Peyer's patch (tissue), 4 donors: ENCODE measurements at regions not wholly inside any gene's neighbourhood (a gene's known extent, or its start where the extent isn't known, plus 50 kb on each side); places are given as distances from the start of the nearest gene placed in this dataset.

ENCODE experiments used
- POLR2A ChIP-seq, 2 donors: fragments of 450-650 bp; IDR thresholded peaks; one replicate each; pipeline ENCODE4 v1.5.1; 2017; ENCODE audit warnings: antibody characterized with exemption in 2 of 2, mild to moderate bottlenecking in 2 of 2, moderate library complexity in 2 of 2
- TF ChIP-seq, protein P1 (sequence below), 6 experiments: fragments of 450-650 bp in 4 of 6; fragments of 200-600 bp in 2 of 6; sonication (generic) in 1 of 6; IDR thresholded peaks; one replicate each; pipeline ENCODE4 v1.5.1; 2017 to 2019; ENCODE audit warnings: antibody characterized with exemption in 6 of 6, mild to moderate bottlenecking in 3 of 6, moderate library complexity in 1 of 6

DNA sequence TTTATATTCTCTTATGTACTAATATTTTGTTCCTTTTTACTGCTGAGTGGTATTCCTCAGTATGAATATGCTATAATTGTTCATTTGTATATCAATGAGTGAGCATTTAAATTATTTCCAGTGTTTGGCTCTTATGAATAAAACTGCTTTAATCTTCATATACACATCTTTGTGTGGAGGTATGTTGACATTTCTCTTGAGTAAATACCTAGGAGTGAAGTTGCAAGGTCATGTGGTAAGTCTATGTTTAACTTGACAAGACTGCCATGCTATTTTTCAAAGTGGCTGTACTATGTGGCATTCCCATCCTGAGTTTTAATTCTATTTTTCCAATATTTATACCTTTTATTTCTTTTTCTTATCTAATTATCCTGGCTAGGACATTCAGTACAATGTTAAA lies 124.2 kb downstream of the ADSS2 start:
- TF ChIP-seq, protein P1, sequence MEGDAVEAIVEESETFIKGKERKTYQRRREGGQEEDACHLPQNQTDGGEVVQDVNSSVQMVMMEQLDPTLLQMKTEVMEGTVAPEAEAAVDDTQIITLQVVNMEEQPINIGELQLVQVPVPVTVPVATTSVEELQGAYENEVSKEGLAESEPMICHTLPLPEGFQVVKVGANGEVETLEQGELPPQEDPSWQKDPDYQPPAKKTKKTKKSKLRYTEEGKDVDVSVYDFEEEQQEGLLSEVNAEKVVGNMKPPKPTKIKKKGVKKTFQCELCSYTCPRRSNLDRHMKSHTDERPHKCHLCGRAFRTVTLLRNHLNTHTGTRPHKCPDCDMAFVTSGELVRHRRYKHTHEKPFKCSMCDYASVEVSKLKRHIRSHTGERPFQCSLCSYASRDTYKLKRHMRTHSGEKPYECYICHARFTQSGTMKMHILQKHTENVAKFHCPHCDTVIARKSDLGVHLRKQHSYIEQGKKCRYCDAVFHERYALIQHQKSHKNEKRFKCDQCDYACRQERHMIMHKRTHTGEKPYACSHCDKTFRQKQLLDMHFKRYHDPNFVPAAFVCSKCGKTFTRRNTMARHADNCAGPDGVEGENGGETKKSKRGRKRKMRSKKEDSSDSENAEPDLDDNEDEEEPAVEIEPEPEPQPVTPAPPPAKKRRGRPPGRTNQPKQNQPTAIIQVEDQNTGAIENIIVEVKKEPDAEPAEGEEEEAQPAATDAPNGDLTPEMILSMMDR (IDR thresholded peaks at IDR 0.05): no peak
- no peak for TF ChIP-seq POLR2A (IDR thresholded peaks at IDR 0.05)
